EL (cell line): ENCODE measurements at regions not wholly inside any gene's neighbourhood (a gene's known extent, or its start where the extent isn't known, plus 50 kb on each side); places are given as distances from the start of the nearest gene placed in this dataset.

Experiments used
- DNase-seq: peaks from one replicate; pipeline ENCODE4 v3.0.0-alpha.2; 2016

DNA sequence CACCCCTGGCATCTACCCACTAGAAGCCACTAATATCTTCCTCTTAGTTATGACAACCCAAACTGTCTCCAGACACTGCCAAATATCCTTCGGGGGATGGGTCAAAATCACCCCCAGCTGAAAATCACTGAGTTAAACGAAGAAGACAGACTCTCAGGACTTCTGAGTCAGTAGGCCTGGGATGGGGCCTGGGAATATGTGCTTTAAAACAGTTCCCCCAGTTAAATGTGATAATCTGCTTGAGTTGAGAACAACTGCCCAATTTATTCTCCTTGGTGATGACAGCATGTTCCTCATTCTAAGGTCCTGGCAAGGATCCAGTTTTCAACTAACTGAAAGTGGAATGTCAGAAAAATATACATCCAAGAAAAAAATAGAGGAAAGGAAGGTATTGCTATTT is 52.4 kb downstream of the CBLL2 start:
- DNase-seq: peak; percentile 7

DNA sequence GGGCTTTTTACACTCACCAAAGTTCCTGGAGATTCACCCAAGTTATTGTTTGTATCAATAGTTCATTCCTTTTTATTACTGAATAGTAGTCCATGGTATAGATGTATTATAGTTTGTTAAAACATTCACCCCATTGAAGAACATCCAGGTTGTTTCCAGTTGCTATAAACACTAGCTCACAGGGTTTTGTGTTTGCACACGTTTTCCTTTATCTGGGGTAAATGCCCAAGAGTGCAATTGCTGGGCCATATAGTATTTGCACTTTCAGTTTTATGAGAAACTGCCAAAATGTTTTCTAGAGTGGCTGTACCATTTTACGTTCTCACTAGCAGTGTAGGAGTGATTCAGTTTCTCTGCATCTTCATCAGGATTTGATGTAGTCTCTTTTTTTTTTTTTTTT is 57.1 kb downstream of the CBLL2 start:
- no peak for DNase-seq

DNA sequence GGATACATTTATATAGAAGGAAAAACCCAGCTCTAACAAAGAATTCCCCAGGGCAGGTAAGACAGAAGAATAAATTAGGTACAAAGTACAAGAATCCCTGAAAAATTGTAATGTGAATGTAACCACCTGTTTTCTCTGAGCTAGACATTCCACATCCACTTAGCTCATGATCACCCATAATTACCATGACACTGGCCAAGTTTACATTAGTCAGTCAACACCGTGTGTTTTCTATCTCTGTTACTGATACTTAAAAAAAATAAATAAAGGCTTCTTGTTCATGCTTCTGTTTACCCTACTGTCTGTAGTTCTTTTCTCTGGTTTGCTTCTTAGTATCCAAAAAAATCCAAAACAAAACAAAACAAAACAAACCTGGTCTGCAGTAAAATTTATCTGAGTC is 66.0 kb downstream of the CBLL2 start:
- peak; percentile 9 for DNase-seq

DNA sequence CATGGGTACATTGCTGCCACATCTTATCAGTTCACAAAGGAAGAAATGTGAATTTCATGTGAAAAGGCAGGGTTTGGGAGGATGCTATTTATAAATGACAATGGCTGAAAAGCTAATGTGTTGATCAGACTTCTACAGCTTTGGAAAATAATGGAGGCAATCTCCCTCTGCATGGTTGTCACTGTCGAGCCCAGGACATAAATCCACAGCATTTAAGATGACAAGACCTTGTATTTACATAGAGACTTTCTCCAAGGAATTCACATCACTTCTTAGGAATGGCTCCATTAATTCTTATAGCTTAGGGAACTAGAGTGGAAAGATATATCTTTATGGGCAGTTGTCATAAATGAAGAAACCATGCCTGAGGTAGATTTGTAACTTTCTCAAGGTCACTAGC is 66.7 kb downstream of the CBLL2 start:
- no peak for DNase-seq

- DNase-seq: no peak
Measured at GRCh38 chrX:22340022-22340616, 67.4 kb downstream of the CBLL2 start.

DNA sequence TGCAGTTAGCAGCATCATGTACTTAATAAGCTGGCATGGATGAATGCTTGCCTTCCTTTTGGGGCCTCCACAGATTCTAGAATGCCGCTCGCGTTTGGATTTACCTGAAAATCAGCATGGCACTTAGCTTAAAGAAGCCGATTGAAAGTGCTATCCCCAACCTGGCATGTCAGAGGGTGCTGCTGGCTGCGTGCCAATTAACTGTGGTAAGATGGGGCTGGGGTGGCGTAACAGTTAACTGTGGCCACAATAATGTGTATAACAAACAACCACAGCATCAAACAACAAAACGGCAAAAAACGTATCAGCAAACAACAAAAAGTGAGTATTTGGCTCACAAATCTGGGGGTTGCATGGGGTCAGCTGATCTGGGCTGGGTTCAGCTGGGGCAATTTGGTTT is 70.5 kb downstream of the CBLL2 start:
- no peak for DNase-seq

- DNase-seq: no peak
Measured at GRCh38 chrX:22345884-22346283, 73.2 kb downstream of the CBLL2 start.

DNA sequence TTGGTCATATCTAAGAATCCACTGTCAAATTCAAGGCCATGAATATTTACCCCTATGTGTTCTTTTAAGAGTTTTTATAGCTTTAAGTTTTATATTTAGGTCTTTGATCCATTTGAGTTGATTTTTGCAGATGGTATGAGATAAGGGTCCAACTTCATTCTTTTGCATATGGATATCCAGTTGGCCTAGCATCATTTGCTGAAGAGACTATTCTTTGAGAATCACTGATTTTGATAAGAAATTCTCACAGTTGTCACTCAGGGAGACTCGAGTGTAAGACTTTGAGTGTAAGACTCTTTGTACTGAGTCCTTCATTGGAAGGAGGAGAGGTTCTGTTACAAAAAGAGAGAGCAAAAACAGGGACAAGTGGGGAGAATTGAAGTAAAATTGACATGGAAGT is 74.8 kb downstream of the CBLL2 start:
- DNase-seq: no peak

DNA sequence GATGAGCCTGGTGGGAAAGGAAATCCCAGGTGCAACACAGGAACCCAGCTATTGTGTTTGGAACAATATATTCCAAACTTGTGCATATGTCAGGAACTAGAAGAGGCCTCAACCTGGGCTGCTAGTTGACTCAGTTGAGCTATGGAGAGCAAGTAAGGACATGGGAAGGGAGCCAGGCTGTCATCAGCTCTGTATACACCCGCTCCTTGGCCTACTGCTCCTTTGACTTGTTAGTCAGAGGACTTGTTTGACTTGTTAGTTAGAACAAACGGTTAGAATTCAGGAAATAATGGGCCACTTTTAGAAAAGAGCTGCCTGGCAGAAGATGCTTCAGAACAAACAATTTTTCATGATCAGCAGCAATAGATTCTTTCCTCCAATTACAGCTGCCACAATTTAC is 76.4 kb downstream of the CBLL2 start:
- DNase-seq: no peak

DNA sequence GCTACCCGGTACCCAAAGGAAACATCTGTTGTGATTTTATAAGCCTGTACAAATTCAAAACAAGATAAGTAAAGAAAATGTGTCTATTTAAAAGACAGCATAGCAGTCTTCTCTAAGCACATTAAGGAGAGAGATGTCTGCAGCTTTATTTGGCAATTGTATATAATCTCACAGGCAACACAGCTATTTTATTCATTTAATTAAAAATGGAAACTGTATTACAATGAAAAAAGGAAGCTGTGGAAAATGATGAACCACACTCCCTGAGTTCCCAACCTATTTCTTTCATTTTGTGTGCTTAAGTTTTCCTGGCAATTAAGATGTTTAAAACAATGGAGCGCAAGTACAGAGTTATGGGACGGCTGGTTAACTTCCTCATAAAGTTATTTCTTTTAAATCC is 78.4 kb downstream of the CBLL2 start:
- no peak for DNase-seq

DNA sequence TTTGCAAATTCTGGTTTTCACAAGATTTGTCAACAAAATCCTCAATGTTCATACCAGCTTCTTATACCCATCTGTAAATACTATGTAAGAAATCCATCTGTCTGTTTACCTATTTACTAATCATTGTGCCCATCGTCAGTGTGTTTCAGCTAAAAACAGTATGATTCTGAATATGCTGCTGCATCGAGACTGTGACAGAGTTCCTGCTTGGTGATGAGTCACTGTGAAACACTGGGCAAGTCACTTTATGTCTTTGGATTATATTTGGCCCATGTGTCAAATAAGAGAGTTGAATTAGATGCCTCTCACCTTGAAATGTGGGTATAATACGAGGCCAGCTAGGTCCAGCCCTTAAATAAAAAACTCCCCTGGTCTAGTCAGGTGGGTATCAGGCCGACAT is 79.3 kb downstream of the CBLL2 start:
- no peak for DNase-seq

- no peak for DNase-seq
Measured at GRCh38 chrX:22357621-22358020, 84.9 kb downstream of the CBLL2 start.

GRCh38 chrX:22360129-22360528 is 87.4 kb downstream of the CBLL2 start:
- DNase-seq: no peak

- peak; percentile 75 for DNase-seq
Measured at GRCh38 chrX:22365460-22365859, 92.7 kb downstream of the CBLL2 start.

GRCh38 chrX:22366166-22366702 is 93.5 kb downstream of the CBLL2 start:
- DNase-seq: no peak

DNA sequence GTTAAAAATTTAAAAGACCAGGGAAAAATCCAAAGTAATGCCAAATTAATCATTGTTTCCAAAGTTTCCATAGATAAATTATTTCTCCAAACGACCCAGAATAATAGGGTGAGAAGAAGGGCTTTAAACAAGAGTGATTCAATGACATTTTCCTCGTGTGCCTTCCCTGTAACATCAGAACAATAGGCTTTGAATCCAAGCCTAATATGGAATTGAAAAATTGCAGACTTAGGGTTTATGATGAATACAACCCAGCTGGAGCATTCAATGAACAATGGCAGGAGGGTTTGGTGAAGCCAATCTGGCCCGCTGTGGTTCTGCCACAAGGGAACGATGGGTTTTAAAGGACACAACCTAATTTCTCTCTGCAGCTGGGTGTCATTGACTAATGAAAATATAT is 94.2 kb downstream of the CBLL2 start:
- no peak for DNase-seq

GRCh38 chrX:22373094-22373493 is 100.4 kb downstream of the CBLL2 start:
- DNase-seq: no peak

- no peak for DNase-seq
Measured at GRCh38 chrX:22373766-22374165, 101.1 kb downstream of the CBLL2 start.

GRCh38 chrX:22376369-22376768 is 103.7 kb downstream of the CBLL2 start:
- DNase-seq: no peak

DNA sequence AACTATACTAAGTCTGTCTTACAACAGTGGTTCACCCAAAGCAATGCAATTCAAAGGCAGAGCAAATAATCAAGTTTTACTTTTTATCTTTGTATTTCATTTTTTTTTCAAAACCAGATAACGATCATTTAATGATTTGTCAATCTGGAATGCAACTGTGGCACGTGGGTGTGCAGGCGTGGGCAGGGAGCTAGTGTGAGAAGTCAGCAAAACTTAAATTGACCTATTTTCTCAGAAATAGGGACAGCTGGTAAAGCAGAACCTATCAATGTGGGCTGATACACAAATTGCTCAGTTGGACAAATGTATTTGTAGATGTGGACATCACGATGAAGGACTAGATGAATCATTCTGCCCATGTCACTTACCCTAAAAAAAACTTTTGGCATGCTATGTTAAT is 105.6 kb downstream of the CBLL2 start:
- DNase-seq: peak; percentile 38

- DNase-seq: no peak
Measured at GRCh38 chrX:22383988-22384387, 111.3 kb downstream of the CBLL2 start.

- DNase-seq: peak; percentile 72
Measured at GRCh38 chrX:22389556-22390179, 117.0 kb downstream of the CBLL2 start.

DNA sequence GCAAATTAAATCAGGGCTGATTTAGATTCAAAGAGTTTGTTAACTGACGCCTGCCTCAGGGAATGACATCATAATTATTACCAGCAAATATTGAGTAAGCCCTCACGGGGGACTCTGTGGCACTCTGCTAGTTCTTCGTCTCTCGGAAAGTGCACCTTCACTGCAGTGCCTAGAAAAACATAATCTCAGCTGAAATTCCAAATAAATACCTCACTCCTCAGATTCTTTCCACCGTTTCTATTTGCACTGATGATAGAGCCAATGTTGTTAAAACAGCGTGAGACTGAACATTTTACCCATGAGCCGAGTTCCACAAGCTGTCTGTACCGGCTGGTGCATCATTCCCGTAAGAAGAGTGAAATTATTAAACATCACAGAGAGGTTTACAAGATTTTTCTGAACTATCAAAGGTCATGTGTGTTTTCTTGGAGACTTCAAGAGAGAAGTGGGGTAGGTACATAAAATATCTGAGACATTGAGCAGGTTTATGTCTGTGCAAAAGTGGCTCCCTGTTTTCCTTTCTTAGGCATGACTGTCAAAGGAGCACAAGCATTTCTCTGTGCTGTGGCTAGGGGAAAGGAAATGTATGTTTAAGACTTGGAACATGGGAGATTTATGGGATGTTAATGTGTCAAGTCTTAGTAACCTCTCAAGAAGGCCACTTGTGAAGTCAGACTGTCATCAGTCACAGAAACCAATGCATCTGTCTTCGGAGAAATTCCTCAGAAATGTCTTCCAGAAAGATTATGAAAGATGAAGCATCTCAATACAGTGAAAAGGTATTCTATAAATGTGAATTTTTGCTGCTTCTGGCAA is 119.6 kb downstream of the CBLL2 start:
- no peak for DNase-seq

DNA sequence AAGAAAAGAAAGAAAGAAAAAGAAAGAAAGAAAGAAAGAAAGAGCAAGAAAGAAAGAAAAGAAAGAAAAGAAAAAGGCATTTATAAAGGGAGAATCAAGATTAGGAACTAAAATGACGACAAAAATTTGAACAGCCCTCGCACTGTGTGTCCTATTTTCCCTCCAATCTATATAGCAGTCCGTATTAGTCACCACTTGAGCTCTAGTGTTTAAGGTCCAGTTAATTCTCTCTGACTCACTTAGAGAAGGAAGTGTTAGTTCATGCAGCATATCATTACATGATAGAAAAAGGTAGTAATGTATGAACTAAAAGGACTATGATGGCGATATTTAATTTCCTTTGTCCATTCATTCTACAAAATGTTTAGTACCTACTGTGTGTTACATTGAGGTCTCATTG is 122.7 kb downstream of the CBLL2 start:
- DNase-seq: peak; percentile 41
